AG04450 (cell line): ENCODE measurements at regions not wholly inside any gene's neighbourhood (a gene's known extent, or its start where the extent isn't known, plus 50 kb on each side); places are given as distances from the start of the nearest gene placed in this dataset.

Experiments used
- CTCF ChIA-PET: fragments of 300-600, 350-600 bp; formaldehyde crosslinking; extraction: SDS; loops from one replicate; lab custom pipeline; 2022; ENCODE audit warnings: antibody characterized with exemption, inconsistent platforms; lab: Charles Lee
- POLR2A ChIA-PET: fragments of 350-600 bp; formaldehyde crosslinking; extraction: SDS; loops from one replicate; lab custom pipeline; 2021; ENCODE audit warnings: antibody characterized with exemption, inconsistent platforms; lab: Yijun Ruan, JAX
- DNase-seq: peaks from one replicate; pipeline ENCODE4 v3.0.0-alpha.2; 2011; ENCODE audit warnings: low read depth, low spot score
- H3K27ac ChIP-seq: one replicate; pipeline ENCODE4 v1.5.1; 2012; ENCODE audit warnings: low read depth, low read length, control low read depth
- H3K27me3 ChIP-seq: one replicate; pipeline ENCODE4 v1.6.0; 2012; ENCODE audit warnings: low read length; ENCODE audit not compliant: control insufficient read depth, insufficient read depth
- H3K4me3 ChIP-seq: 2 replicates; pipeline ENCODE4 v1.5.1; 2011; ENCODE audit warnings: mild to moderate bottlenecking, low read depth, low read length, control low read depth
- H3K9me3 ChIP-seq: 2 replicates; pipeline ENCODE4 v1.5.1; 2012; ENCODE audit warnings: low read length; ENCODE audit not compliant: control insufficient read depth, insufficient read depth
- CTCF ChIP-seq: IDR thresholded peaks from 2 replicates; pipeline ENCODE4 v1.5.1; 2011; ENCODE audit warnings: low read depth, low read length, control low read depth, inconsistent platforms

- H3K27ac ChIP-seq = no peak overlapping the region
- DNase-seq = no peak
- TF ChIP-seq CTCF = no peak
- POLR2A ChIA-PET = no interaction called here
- no peaks in the 10 kb centered on the region for H3K9me3 ChIP-seq
- H3K27me3 ChIP-seq = peaks cover 7% of the 10 kb centered on the region
- CTCF ChIA-PET = interaction anchor here (0.8 kb wide), 1 partner anchor 169 kb away, joined by 3 read pairs; no protein-coding TSS in a partner anchor
- no peak overlapping the region for H3K4me3 ChIP-seq
These were observed 208.8 kb upstream of the ARG1 start for GRCh38 chr6:131363947-131364834.

GRCh38 chr6:131366223-131366622 lies 206.8 kb upstream of the ARG1 start:
- Histone ChIP-seq H3K27me3 (peaks cover 18% of the 10 kb centered on the region), H3K4me3 (no peak overlapping the region), H3K9me3 (no peaks in the 10 kb centered on the region), H3K27ac (no peak overlapping the region)
- DNase-seq = no peak
- ChIA-PET CTCF (no interaction called here), POLR2A (no interaction called here)
- TF ChIP-seq CTCF = no peak

GRCh38 chr6:131367206-131367873 lies 205.7 kb upstream of the ARG1 start:
- no peaks in the 10 kb centered on the region for H3K9me3 ChIP-seq
- no peak for TF ChIP-seq CTCF
- no peak overlapping the region for H3K27ac ChIP-seq
- DNase-seq = no peak
- H3K27me3 ChIP-seq = peaks cover 21% of the 10 kb centered on the region
- POLR2A ChIA-PET = no interaction called here
- H3K4me3 ChIP-seq = no peak overlapping the region
- CTCF ChIA-PET = no interaction called here

- CTCF ChIA-PET = no interaction called here
- no peak for DNase-seq
- Histone ChIP-seq H3K4me3 (no peak overlapping the region), H3K27me3 (peaks cover 23% of the 10 kb centered on the region), H3K27ac (no peak overlapping the region), H3K9me3 (no peaks in the 10 kb centered on the region)
- POLR2A ChIA-PET = no interaction called here
- no peak for TF ChIP-seq CTCF
These were observed 204.7 kb upstream of the ARG1 start for GRCh38 chr6:131368198-131368911.
